Lung (tissue), 11 donors: ENCODE measurements at regions not wholly inside any gene's neighbourhood (a gene's known extent, or its start where the extent isn't known, plus 50 kb on each side); places are given as distances from the start of the nearest gene placed in this dataset.

Experiments used
- ATAC-seq: fragments of 200-7000 bp; cut with Tn5 transposase; one replicate; pipeline ENCODE4 v1.9.1; 2020; ENCODE audit warnings: moderate number of reproducible peaks; ENCODE audit not compliant: insufficient read depth, low FRiP score
- DNase-seq, 3 donors: peaks; one replicate each; pipeline ENCODE4 v3.0.0-alpha.2; 2013 to 2017
- H3K27ac ChIP-seq, 2 donors: one replicate each; pipeline ENCODE4 v1.5.1; 2013; ENCODE audit warnings: mild to moderate bottlenecking in 2 of 2, moderate library complexity in 2 of 2, control low read depth in 1 of 2, inconsistent platforms in 1 of 2, low read depth in 1 of 2, low read length in 1 of 2
- H3K27me3 ChIP-seq, 3 donors: one replicate each; pipeline ENCODE4 v1.5.1; 2013; ENCODE audit warnings: low read length in 2 of 3; ENCODE audit not compliant: control insufficient read depth in 3 of 3, insufficient read depth in 3 of 3
- H3K36me3 ChIP-seq, 4 donors: one replicate each; pipeline ENCODE4 v1.5.1; 2013; ENCODE audit warnings: low read length in 4 of 4, mild to moderate bottlenecking in 1 of 4, moderate library complexity in 1 of 4; ENCODE audit not compliant: control insufficient read depth in 4 of 4, insufficient read depth in 4 of 4
- H3K4me1 ChIP-seq, 5 donors: one replicate each; pipeline ENCODE4 v1.5.1; 2013; ENCODE audit warnings: low read length in 5 of 5, mild to moderate bottlenecking in 2 of 5, moderate library complexity in 1 of 5; ENCODE audit not compliant: control insufficient read depth in 5 of 5, insufficient read depth in 5 of 5
- H3K4me3 ChIP-seq: one replicate; pipeline ENCODE4 v1.5.1; 2013; ENCODE audit warnings: mild to moderate bottlenecking, control low read depth, moderate library complexity
- H3K9ac ChIP-seq, 2 donors: one replicate each; pipeline ENCODE4 v1.5.1; 2013; ENCODE audit warnings: low read length in 2 of 2, control low read depth in 1 of 2; ENCODE audit not compliant: insufficient read depth in 1 of 2
- H3K9me3 ChIP-seq, 4 donors: one replicate each; pipeline ENCODE4 v1.5.1; 2013; ENCODE audit warnings: low read length in 3 of 4, mild to moderate bottlenecking in 1 of 4, moderate library complexity in 1 of 4; ENCODE audit not compliant: control insufficient read depth in 4 of 4, insufficient read depth in 3 of 4
- CTCF ChIP-seq: IDR thresholded peaks from 2 replicates; pipeline ENCODE4 v1.5.1; 2012; ENCODE audit warnings: mild to moderate bottlenecking; ENCODE audit errors: control extremely low read depth, extremely low read depth
- WGBS, 2 donors: extraction: QIAGEN DNeasy Blood & Tissue Kit; methylation state at CpG; one replicate each; pipeline ENCODE4 v1.1.7; 2013; 5-methylcytosine and 5-hydroxymethylcytosine counted together
- donor health status: control.
- donor health status: control.
- donor health status: Bipolar disorder and iron deficiency.
- donor health status: healthy.
- donor health status: DM: yes; HTN: yes; CAD: no.

- ATAC-seq (no peak), DNase-seq (no peak)
- H3K9ac ChIP-seq: no peak overlapping the region
- H3K9me3 ChIP-seq: no peaks in the 10 kb centered on the region
- no peak overlapping the region for H3K4me3 ChIP-seq
- TF ChIP-seq CTCF: no peak
- no peaks in the 10 kb centered on the region for H3K27me3 ChIP-seq
- H3K27ac ChIP-seq: no peak overlapping the region
- no peaks in the 10 kb centered on the region for H3K36me3 ChIP-seq
- 88 to 89% methylated on average over 1 of the region's 1 CpG for WGBS, 2 donors
- no peaks in the 10 kb centered on the region for H3K4me1 ChIP-seq
These were observed 281.1 kb upstream of the GRIP1 start for GRCh38 chr12:66960006-66960405.

GRCh38 chr12:66960704-66961690 lies 282.1 kb upstream of the GRIP1 start:
- WGBS, 2 donors: 63 to 70% methylated on average over 6 of the region's 6 CpGs
- no peaks in the 10 kb centered on the region for H3K36me3 ChIP-seq
- no peak for TF ChIP-seq CTCF
- no peaks in the 10 kb centered on the region for H3K27me3 ChIP-seq
- no peak overlapping the region for H3K9ac ChIP-seq
- no peaks in the 10 kb centered on the region for H3K9me3 ChIP-seq
- H3K4me1 ChIP-seq: no peaks in the 10 kb centered on the region
- peak in 1 of 3 donors; percentile 45 for DNase-seq
- no peak overlapping the region for H3K4me3 ChIP-seq
- no peak overlapping the region for H3K27ac ChIP-seq
- no peak for ATAC-seq

GRCh38 chr12:66962290-66962689 lies 283.4 kb upstream of the GRIP1 start:
- Histone ChIP-seq H3K27ac (no peak overlapping the region), H3K9ac (no peak overlapping the region), H3K27me3 (no peaks in the 10 kb centered on the region), H3K4me3 (no peak overlapping the region), H3K9me3 (no peaks in the 10 kb centered on the region), H3K36me3 (no peaks in the 10 kb centered on the region), H3K4me1 (no peaks in the 10 kb centered on the region)
- no peak for ATAC-seq
- no peak for DNase-seq
- 40 to 50% methylated on average over 9 of the region's 9 CpGs for WGBS, 2 donors
- TF ChIP-seq CTCF: no peak
